ENCODE measurements at regions not wholly inside any gene's neighbourhood (a gene's known extent, or its start where the extent isn't known, plus 50 kb on each side); places are given as distances from the start of the nearest gene placed in this dataset.

DNA sequence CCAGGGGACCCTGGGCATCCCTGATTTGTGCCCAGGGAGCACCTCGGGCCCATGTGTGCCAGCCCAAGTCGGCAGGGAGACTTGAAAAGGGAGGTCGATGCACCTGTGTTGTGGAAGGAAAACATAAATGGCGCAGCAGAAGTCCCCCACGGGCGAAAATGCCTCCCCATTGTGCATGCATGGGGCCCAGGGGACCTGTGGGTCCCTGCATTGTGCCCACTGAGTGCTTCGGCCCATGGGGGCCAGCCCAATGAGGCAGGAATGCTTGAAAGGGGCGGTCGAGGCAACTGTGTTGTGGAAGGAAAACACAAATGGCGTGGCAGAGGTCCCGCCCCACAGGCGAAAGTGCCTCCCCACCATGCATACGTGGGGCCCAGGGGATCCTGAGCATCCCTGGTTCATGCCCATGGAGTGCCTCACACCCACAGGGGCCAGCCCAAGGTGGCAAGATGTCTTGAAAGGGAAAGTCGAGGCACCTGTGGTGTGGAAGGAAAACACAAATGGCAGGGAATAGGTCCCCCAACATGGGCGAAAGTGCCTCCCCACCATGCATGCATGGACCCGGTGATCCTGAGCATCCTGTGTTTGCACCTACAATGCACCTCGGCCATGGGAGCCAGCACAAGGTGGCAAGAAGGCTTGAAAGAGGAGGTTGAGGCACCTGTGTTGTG is 368.0 kb downstream of the ALG10 start:
- TF ChIP-seq, protein P1, sequence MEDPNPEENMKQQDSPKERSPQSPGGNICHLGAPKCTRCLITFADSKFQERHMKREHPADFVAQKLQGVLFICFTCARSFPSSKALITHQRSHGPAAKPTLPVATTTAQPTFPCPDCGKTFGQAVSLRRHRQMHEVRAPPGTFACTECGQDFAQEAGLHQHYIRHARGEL (CRISPR knock-in tag; IDR thresholded peaks at IDR 0.05): no peak
- TF ChIP-seq CCDC6 (CRISPR knock-in tag; IDR thresholded peaks at IDR 0.05) (no peak), EZH2 (conservative IDR thresholded peaks at IDR 0.05; ENCODE audit: low read depth, low read length) (no peak), RBM22 (optimal IDR thresholded peaks at IDR 0.05; ENCODE audit: low read length) (no peak), ZNF451 (CRISPR knock-in tag; IDR thresholded peaks at IDR 0.05) (no peak), TCF7L2 (IDR thresholded peaks at IDR 0.05; ENCODE audit: low read depth, low read length) (no peak), POLR2A (IDR thresholded peaks at IDR 0.05; ENCODE audit: insufficient read depth in 1 of 2, low read depth in 2 of 2, low read length in 2 of 2) (no peak), HOXA3 (CRISPR knock-in tag; IDR thresholded peaks at IDR 0.05) (no peak), AGO2 (optimal IDR thresholded peaks at IDR 0.05; ENCODE audit: low read depth, low read length) (no peak), FOSL1 (CRISPR knock-in tag; IDR thresholded peaks at IDR 0.05; ENCODE audit: borderline replicate concordance) (no peak)
- TF ChIP-seq, protein P2, sequence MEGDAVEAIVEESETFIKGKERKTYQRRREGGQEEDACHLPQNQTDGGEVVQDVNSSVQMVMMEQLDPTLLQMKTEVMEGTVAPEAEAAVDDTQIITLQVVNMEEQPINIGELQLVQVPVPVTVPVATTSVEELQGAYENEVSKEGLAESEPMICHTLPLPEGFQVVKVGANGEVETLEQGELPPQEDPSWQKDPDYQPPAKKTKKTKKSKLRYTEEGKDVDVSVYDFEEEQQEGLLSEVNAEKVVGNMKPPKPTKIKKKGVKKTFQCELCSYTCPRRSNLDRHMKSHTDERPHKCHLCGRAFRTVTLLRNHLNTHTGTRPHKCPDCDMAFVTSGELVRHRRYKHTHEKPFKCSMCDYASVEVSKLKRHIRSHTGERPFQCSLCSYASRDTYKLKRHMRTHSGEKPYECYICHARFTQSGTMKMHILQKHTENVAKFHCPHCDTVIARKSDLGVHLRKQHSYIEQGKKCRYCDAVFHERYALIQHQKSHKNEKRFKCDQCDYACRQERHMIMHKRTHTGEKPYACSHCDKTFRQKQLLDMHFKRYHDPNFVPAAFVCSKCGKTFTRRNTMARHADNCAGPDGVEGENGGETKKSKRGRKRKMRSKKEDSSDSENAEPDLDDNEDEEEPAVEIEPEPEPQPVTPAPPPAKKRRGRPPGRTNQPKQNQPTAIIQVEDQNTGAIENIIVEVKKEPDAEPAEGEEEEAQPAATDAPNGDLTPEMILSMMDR (CRISPR knock-in tag; IDR thresholded peaks at IDR 0.05): no peak

Data from HepG2 (cell line).